Epithelial cell of proximal tubule (primary cell): ENCODE measurements at regions not wholly inside any gene's neighbourhood (a gene's known extent, or its start where the extent isn't known, plus 50 kb on each side); places are given as distances from the start of the nearest gene placed in this dataset.

Experiments used
- DNase-seq: peaks from one replicate; pipeline ENCODE4 v3.0.0-alpha.2; 2011; ENCODE audit warnings: low read depth
- H3K4me3 ChIP-seq: 2 replicates; pipeline ENCODE4 v1.5.1; 2011; ENCODE audit warnings: low read depth, mild to moderate bottlenecking, low read length
- TF ChIP-seq, protein P1 (sequence below): conservative IDR thresholded peaks from 2 replicates; pipeline ENCODE4 v1.5.1; 2012; ENCODE audit warnings: low read depth, mild to moderate bottlenecking, low read length

DNA sequence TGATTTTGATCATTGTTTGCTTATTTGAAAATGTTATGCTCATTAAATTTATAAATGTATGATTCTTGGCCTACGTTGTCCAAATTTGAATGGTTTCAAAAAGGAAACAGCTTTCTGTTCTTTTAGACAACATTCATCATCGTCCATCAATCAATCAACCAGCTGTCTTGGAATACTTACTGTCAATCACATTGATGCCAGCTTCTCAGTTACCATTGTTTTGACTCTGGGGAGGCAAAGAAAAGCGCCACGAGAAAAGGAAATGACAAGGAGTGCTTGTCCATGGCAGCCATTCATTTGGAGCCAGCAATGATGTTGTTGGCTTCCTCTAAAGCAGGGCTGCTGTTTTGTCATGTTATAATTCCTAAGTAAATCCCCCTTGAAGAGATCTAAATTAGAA lies 62.2 kb upstream of the TP63 start:
- H3K4me3 ChIP-seq, result no peak overlapping the region
- TF ChIP-seq, protein P1, sequence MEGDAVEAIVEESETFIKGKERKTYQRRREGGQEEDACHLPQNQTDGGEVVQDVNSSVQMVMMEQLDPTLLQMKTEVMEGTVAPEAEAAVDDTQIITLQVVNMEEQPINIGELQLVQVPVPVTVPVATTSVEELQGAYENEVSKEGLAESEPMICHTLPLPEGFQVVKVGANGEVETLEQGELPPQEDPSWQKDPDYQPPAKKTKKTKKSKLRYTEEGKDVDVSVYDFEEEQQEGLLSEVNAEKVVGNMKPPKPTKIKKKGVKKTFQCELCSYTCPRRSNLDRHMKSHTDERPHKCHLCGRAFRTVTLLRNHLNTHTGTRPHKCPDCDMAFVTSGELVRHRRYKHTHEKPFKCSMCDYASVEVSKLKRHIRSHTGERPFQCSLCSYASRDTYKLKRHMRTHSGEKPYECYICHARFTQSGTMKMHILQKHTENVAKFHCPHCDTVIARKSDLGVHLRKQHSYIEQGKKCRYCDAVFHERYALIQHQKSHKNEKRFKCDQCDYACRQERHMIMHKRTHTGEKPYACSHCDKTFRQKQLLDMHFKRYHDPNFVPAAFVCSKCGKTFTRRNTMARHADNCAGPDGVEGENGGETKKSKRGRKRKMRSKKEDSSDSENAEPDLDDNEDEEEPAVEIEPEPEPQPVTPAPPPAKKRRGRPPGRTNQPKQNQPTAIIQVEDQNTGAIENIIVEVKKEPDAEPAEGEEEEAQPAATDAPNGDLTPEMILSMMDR, result no peak
- no peak for DNase-seq

DNA sequence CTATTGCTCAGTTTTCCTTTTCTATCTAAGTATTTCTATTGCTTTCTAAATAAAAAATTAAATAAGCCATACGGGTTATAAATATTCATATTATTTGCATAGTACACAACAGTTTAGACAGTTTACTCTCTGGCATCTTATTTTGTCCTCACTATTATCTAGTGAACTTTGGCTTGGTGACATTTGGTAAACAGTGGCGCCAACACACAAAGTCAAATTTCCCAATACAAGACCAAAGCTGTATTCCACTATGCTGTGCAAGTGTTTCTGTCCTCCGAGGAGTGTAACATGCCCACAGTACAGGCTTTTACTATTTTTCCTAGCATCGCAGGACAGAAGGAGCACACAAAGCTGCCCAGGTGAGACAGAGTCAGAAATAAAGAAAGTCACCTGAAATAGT lies 61.7 kb upstream of the TP63 start:
- no peak overlapping the region for H3K4me3 ChIP-seq
- TF ChIP-seq, protein P1, result no peak
- DNase-seq, result no peak

DNA sequence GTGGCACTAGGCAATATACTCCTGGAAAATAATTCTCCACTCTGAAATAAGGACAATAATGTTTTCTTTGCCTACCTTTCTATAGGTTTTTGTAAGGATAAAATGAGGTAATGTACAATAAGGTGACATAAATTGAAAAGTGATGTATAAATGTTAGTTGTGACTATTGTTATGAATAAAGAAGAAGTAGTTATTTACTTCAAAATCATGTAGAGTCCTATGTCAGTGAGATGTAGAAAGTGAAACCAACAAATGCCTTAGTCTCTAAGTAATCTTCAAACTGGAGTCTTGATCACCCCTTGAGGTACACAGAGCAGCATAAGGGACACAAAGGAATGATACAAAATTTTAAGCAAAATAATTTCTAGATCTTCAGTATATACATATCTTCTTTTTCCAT lies 60.3 kb upstream of the TP63 start:
- no peak for DNase-seq
- H3K4me3 ChIP-seq, result no peak overlapping the region
- TF ChIP-seq, protein P1, result no peak

DNA sequence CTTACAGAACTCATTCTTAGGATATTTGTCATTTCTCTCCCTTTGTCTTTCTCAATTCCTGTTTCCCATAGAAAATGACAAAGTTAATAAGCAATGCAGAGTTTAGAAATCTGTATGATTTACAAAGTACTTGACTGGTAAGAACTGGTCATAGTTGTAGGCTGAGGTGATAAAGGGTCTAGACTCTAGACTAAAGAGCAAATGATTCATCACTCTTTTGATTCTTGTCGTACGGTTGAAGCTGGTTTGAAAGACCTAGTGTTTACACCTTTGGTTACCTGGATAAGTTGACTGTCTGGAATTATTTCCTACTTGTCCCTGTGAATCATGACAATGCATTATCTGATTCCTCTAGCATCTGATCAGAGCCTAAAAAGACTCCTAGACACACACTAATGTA lies 58.9 kb upstream of the TP63 start:
- no peak overlapping the region for H3K4me3 ChIP-seq
- TF ChIP-seq, protein P1, result no peak
- no peak for DNase-seq

DNA sequence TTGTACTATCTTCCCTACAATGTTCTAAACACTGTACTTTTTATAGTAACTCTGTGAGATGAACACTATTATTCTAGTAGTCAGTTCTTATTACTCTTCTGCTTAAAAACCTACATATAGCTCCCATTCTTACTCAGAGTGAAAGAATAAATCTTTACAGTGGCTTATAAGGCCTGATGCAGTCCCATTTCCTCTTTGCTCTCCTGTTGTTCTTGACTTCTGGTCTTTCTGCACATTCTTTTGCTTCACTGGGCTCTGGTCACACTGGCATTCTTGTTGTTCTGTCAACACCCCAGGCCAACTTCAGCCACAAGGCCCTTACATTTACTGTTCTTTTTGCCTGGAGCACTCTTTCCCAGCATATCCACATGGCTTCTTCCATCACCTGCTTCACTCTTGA lies 58.2 kb upstream of the TP63 start:
- TF ChIP-seq, protein P1, result no peak
- DNase-seq, result no peak
- no peak overlapping the region for H3K4me3 ChIP-seq

DNA sequence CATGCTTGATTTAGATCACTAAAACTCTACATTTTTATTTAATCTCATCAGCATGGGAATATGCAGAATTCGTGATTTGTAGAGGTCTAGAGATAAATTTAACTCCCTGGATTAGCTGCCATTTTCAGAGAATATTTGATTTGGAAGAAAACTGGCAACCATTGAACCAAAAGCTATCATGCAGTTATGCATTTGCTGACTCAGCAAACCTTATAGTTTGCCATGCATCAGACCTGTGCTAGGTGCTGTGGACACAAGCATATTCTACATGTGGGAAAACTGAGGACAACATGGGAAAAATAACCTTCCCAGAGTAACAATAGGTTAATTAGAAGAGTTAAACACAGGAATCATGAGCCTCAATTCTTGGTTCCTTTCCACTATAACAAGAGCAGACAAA lies 54.7 kb upstream of the TP63 start:
- TF ChIP-seq, protein P1, result no peak
- DNase-seq, result no peak

DNA sequence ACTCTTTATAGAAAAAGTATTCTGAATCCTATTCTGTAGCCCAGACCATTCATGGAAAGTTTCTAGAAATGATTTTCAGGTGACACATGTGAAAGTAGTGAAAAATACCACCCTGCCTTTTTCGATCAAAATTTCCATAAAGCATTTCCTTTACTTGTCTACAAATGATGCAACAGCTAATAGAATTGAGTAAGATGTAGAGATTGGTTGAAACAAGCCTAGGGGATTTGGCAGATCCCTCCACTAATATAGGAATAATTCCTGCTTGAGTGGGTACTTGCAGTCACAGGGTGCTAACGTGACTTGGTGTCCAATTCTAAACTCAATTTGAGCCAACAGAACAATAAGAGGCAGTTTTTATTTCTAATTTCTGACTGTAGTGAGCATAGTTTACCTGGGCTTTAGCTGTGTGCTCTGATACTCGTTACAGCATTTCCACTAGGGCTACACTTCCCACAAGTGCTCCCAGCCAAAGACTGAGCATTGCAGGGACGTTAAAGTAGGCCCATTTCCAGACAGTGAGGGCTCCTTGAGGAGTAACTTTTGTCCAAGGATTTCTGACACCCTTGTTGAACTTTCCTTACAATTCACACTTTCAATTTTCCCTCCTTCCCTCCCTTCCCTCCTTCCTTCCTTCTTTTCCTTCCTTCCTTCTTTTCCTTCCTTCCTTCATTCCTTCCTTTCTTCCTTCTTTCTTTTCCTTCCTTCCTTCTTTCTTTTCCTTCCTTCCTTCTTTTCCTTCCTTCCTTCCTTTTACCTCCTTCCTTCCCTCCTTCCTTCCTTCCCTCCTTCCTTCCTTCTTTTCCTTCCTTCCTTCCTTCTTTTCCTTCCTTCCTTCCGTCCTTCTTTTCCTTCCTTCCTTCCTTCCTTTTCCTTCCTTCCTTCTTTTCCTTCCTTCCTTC lies 53.9 kb upstream of the TP63 start:
- no peak for DNase-seq
- H3K4me3 ChIP-seq, result no peak overlapping the region
- TF ChIP-seq, protein P1, result no peak

More for the DNA sequence above, 54.7 kb upstream of the TP63 start:
- no peak overlapping the region for H3K4me3 ChIP-seq
